ENCODE measurements at regions not wholly inside any gene's neighbourhood (a gene's known extent, or its start where the extent isn't known, plus 50 kb on each side); places are given as distances from the start of the nearest gene placed in this dataset.

GRCh38 chr6:145042559-145042958 is 692.8 kb downstream of the EPM2A start:
- DNase-seq = no peak

- DNase-seq = no peak
Measured at GRCh38 chr6:145043926-145044500, 691.3 kb downstream of the EPM2A start.

- DNase-seq = no peak
Measured at GRCh38 chr6:145044641-145045246, 690.6 kb downstream of the EPM2A start.

- no peak for DNase-seq
Measured at GRCh38 chr6:145045582-145045981, 689.7 kb downstream of the EPM2A start.

GRCh38 chr6:145047891-145048290 is 687.4 kb downstream of the EPM2A start:
- no peak for DNase-seq

- no peak for DNase-seq
Measured at GRCh38 chr6:145051661-145052060, 683.7 kb downstream of the EPM2A start.

GRCh38 chr6:145055567-145055966 is 679.8 kb downstream of the EPM2A start:
- no peak for DNase-seq

- no peak for DNase-seq
Measured at GRCh38 chr6:145060714-145061113, 674.6 kb downstream of the EPM2A start.

- DNase-seq = no peak
Measured at GRCh38 chr6:145063091-145063490, 672.2 kb downstream of the EPM2A start.

- DNase-seq = no peak
Measured at GRCh38 chr6:145067430-145067829, 667.9 kb downstream of the EPM2A start.

- no peak for DNase-seq
Measured at GRCh38 chr6:145068577-145068976, 666.7 kb downstream of the EPM2A start.

GRCh38 chr6:145069966-145070365 is 665.4 kb downstream of the EPM2A start:
- no peak for DNase-seq

- DNase-seq = no peak
Measured at GRCh38 chr6:145070791-145071190, 664.5 kb downstream of the EPM2A start.

GRCh38 chr6:145071836-145072235 is 663.5 kb downstream of the EPM2A start:
- DNase-seq = no peak

GRCh38 chr6:145073811-145074210 is 661.5 kb downstream of the EPM2A start:
- no peak for DNase-seq

GRCh38 chr6:145074805-145075204 is 660.5 kb downstream of the EPM2A start:
- no peak for DNase-seq

- no peak for DNase-seq
Measured at GRCh38 chr6:145075425-145075824, 659.9 kb downstream of the EPM2A start.

- DNase-seq = no peak
Measured at GRCh38 chr6:145076115-145076841, 659.0 kb downstream of the EPM2A start.

GRCh38 chr6:145077382-145077781 is 657.9 kb downstream of the EPM2A start:
- no peak for DNase-seq

- DNase-seq = no peak
Measured at GRCh38 chr6:145080651-145081050, 654.7 kb downstream of the EPM2A start.

- no peak for DNase-seq
Measured at GRCh38 chr6:145081677-145082076, 653.6 kb downstream of the EPM2A start.

GRCh38 chr6:145082359-145082758 is 653.0 kb downstream of the EPM2A start:
- no peak for DNase-seq

- peak; percentile 32 for DNase-seq
Measured at GRCh38 chr6:145086197-145086596, 649.1 kb downstream of the EPM2A start.

GRCh38 chr6:145087034-145087433 is 648.3 kb downstream of the EPM2A start:
- no peak for DNase-seq
